Astrocyte of the cerebellum (primary cell): ENCODE measurements at regions not wholly inside any gene's neighbourhood (a gene's known extent, or its start where the extent isn't known, plus 50 kb on each side); places are given as distances from the start of the nearest gene placed in this dataset.
"Not testable (repeated sequence)": the region's sequence is repeated elsewhere in the genome, so short reads cannot be mapped to it uniquely, and the experiment has no call there.

Experiments
- DNase-seq: peaks from one replicate; pipeline ENCODE4 v3.0.0-alpha.2; 2011; ENCODE audit warnings: low read depth
- H3K4me3 ChIP-seq: 2 replicates; pipeline ENCODE4 v1.5.1; 2011; ENCODE audit warnings: mild to moderate bottlenecking, low read depth, low read length, moderate library complexity
- in situ Hi-C: cut with HindIII; loops from 2 replicates; pipeline ENCODE4 v1.10.0; 2017; ENCODE audit warnings: low sequenced_read_pairs
- TF ChIP-seq, protein P1 (sequence below): IDR thresholded peaks from 2 replicates; pipeline ENCODE4 v1.5.1; 2012; ENCODE audit warnings: low read length, low read depth, moderate library complexity, mild to moderate bottlenecking; ENCODE audit errors: missing control alignments

DNA sequence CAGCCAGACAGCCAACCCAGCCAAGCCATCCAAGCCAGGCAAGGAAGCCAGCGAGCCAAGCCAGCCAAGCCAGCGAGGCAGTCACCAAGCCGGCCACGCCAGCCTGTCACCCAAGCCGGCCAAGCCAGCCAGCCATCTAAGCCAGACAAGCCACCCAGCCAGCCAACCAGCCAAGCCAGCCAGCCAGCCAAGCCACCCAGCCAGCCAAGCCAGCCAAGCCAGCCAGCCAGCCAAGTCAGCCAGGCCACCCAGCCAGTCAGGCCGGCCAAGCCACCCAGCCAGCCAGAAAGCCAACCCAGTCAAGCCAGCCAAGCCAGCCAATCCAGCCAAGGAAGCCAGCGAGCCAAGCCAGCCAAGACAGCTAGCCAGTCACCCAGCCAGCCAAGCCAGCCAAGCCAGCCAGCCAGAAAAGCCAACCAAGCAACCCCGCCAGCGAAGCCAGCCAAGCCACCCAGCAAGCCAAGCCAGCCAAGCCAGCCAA is 201.2 kb downstream of the GOLGA6L6 start:
- in situ Hi-C loops = no loop called here
- DNase-seq = no peak
- TF ChIP-seq, protein P1, sequence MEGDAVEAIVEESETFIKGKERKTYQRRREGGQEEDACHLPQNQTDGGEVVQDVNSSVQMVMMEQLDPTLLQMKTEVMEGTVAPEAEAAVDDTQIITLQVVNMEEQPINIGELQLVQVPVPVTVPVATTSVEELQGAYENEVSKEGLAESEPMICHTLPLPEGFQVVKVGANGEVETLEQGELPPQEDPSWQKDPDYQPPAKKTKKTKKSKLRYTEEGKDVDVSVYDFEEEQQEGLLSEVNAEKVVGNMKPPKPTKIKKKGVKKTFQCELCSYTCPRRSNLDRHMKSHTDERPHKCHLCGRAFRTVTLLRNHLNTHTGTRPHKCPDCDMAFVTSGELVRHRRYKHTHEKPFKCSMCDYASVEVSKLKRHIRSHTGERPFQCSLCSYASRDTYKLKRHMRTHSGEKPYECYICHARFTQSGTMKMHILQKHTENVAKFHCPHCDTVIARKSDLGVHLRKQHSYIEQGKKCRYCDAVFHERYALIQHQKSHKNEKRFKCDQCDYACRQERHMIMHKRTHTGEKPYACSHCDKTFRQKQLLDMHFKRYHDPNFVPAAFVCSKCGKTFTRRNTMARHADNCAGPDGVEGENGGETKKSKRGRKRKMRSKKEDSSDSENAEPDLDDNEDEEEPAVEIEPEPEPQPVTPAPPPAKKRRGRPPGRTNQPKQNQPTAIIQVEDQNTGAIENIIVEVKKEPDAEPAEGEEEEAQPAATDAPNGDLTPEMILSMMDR = no peak
- no peak overlapping the region for H3K4me3 ChIP-seq

GRCh38 chr15:20339086-20339791 is 202.4 kb downstream of the GOLGA6L6 start:
- in situ Hi-C loops, DNase-seq, H3K4me3 ChIP-seq: not testable (repeated sequence)

GRCh38 chr15:20338671-20339070 is 202.9 kb downstream of the GOLGA6L6 start:
- H3K4me3 ChIP-seq, in situ Hi-C loops, DNase-seq: not testable (repeated sequence)

GRCh38 chr15:20337238-20337637 is 204.4 kb downstream of the GOLGA6L6 start:
- H3K4me3 ChIP-seq, DNase-seq, in situ Hi-C loops: not testable (repeated sequence)

DNA sequence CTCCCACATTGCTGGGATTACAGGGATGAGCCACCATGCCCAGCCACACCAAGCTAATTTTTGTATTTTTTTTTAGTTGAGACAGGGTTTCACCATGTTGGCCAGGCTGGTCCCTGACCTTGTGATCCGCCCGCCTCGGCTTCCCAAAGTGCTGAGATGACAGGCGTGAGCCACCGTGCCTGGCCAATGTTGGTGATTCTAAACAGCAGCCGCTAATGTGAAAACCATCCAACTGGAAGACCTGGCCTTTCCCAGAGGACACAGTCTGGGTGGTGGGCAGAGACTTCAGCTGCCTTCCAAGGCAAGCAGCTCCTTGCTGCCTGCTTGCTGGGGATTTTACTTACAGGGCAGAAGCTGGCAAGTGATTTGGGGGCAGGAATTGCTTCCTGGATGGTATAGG is 207.1 kb downstream of the GOLGA6L6 start:
- DNase-seq, in situ Hi-C loops, H3K4me3 ChIP-seq: not testable (repeated sequence)

GRCh38 chr15:20325751-20326150 is 215.8 kb downstream of the GOLGA6L6 start:
- in situ Hi-C loops, H3K4me3 ChIP-seq, DNase-seq: not testable (repeated sequence)

DNA sequence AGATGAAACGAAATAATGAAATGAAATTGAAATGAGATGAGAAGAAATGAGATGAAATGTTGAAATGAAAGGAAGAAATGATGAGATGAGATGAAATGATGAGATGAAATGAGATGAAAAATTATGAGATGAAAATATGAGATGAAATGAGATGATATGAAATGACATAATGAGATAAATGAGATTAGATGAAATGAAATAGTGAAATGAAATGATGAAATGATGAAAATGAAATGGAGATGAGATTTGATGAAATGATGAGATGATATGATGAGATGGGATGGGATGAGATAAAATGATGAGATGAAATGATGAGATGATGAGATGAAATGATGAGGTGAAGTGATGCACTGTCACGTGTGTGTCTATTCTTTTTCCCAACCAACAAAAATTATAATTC is 224.5 kb downstream of the GOLGA6L6 start:
- in situ Hi-C loops, H3K4me3 ChIP-seq, DNase-seq: not testable (repeated sequence)

DNA sequence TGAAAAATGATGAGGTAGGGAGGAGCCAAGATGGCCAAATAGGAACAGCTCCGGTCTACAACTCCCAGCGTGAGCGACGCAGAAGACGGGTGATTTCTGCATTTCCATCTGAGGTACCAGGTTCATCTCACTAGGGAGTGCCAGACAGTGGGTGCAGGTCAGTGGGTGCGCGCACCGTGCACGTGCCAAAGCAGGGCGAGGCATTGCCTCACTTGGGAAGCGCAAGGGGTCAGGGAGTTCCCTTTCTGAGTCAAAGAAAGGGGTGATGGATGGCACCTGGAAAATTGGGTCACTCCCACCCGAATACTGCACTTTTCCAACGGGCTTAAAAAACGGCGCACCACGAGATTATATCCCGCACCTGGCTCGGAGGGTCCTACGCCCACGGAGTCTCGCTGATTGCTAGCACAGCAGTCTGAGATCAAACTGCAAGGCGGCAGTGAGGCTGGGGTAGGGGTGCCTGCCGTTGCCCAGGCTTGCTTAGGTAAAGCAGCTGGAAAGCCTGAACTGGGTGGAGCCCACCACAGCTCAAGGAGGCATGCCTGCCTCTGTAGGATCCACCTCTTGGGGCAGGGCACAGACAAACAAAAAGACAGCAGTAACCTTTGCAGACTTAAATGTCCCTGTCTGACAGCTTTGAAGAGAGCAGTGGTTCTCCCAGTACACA is 230.5 kb downstream of the GOLGA6L6 start:
- H3K4me3 ChIP-seq, DNase-seq, in situ Hi-C loops: not testable (repeated sequence)

GRCh38 chr15:20310603-20311002 is 231.0 kb downstream of the GOLGA6L6 start:
- H3K4me3 ChIP-seq = no peak overlapping the region
- DNase-seq = no peak
- in situ Hi-C loops = no loop called here
- TF ChIP-seq, protein P1 = no peak

- DNase-seq, in situ Hi-C loops, H3K4me3 ChIP-seq: not testable (repeated sequence)
Measured at GRCh38 chr15:20309966-20310365, 231.6 kb downstream of the GOLGA6L6 start.

- in situ Hi-C loops, DNase-seq, H3K4me3 ChIP-seq: not testable (repeated sequence)
Measured at GRCh38 chr15:20309395-20309794, 232.2 kb downstream of the GOLGA6L6 start.

DNA sequence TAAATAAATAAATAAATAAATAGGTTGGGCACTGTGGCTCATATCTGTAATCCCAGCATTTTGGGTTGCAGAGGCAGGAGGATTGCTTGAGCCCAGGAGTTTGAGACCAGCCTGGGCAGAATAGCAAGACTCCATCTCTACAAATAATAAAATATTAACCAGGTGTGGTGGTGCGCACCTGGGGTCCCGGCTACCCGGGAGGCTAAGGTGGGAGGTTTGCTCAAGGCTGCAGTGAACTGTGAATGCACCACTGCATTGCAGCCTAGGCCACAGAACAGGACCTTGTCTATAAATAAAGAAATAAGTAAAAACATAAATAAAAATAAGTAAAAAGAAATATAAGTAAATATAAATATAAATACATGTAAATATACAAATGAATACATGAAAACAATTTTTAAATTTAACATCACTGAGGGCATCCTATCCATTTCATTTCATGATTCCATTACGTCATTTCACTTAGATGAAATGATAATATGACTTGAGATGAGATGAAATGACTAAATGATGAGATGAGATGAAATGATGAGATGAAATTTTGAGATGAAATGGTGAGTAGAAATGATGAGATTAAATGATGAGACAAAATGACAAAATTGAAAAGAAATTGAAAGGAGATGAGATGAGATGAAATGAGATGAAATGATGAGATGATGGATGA is 233.4 kb downstream of the GOLGA6L6 start:
- H3K4me3 ChIP-seq, in situ Hi-C loops, DNase-seq: not testable (repeated sequence)

GRCh38 chr15:20307137-20307536 is 234.5 kb downstream of the GOLGA6L6 start:
- not testable (repeated sequence) for H3K4me3 ChIP-seq

DNA sequence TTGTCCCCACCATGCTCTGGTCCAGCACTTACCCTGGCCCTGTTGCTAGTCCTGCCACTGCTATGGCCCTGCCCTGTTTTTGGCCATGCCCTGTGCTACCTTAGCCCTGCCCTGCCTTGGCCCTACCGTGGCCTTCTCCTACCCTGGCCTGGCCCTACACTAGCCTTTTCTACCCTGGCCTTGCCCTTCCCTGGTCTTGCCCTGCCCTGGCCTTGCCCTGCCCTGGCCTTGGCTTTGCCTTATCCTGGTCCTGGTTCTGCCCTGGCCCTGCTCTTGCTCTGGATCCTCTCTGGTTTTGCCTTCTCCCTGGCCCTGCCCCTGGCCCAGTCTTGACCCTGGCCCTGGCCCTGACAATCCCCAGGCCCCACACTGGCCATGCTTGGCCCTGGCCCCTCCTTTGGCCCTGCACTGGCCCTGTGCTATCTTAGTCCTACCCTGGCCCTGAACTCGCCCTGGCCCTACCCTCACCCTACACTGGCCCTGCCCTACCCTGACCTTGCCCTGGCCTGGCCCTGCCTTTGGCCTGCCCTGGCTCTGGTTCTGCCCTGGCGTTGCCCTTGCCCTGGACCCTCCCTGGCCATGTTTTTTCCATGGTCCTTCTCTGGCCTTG is 235.0 kb downstream of the GOLGA6L6 start:
- in situ Hi-C loops, H3K4me3 ChIP-seq, DNase-seq: not testable (repeated sequence)

More at GRCh38 chr15:20307137-20307536, 234.5 kb downstream of the GOLGA6L6 start:
- DNase-seq, in situ Hi-C loops: not testable (repeated sequence)

GRCh38 chr15:20305912-20306311 is 235.7 kb downstream of the GOLGA6L6 start:
- not testable (repeated sequence) for H3K4me3 ChIP-seq

More at GRCh38 chr15:20305912-20306311, 235.7 kb downstream of the GOLGA6L6 start:
- DNase-seq, in situ Hi-C loops: not testable (repeated sequence)
